Vagina (tissue), 2 donors: ENCODE measurements at regions not wholly inside any gene's neighbourhood (a gene's known extent, or its start where the extent isn't known, plus 50 kb on each side); places are given as distances from the start of the nearest gene placed in this dataset.

ENCODE experiments used
- DNase-seq, 2 donors: peaks; one replicate each; pipeline ENCODE4 v3.0.0-alpha.2; 2017; ENCODE audit errors: extremely low spot score in 2 of 2
- H3K27ac ChIP-seq: fragments of 200-600 bp; sonication (generic); one replicate; pipeline ENCODE4 v1.5.1; 2019
- H3K27me3 ChIP-seq: fragments of 200-600 bp; sonication (generic); one replicate; pipeline ENCODE4 v1.5.1; 2019
- H3K36me3 ChIP-seq, 2 donors: fragments of 200-600 bp; sonication (generic); one replicate each; pipeline ENCODE4 v1.5.1; 2017 to 2019
- H3K4me1 ChIP-seq: fragments of 200-600 bp; sonication (generic); one replicate; pipeline ENCODE4 v1.5.1; 2019
- H3K4me3 ChIP-seq, 2 donors: fragments of 200-600 bp; sonication (generic); 1 replicate in 1 of 2; 2 replicates in 1 of 2; pipeline ENCODE4 v1.5.1; 2016 to 2019
- H3K9me3 ChIP-seq: fragments of 200-600 bp; sonication (generic); one replicate; pipeline ENCODE4 v1.5.1; 2019
- CTCF ChIP-seq, 3 experiments: fragments of 450-650 bp in 2 of 3; fragments of 200-600 bp in 1 of 3; sonication (generic) in 1 of 3; IDR thresholded peaks; one replicate each; pipeline ENCODE4 v1.5.1; 2017 to 2019; ENCODE audit warnings: antibody characterized with exemption in 3 of 3, mild to moderate bottlenecking in 2 of 3, moderate library complexity in 2 of 3
- POLR2A ChIP-seq, 2 donors: fragments of 450-650 bp; IDR thresholded peaks; one replicate each; pipeline ENCODE4 v1.6.1; 2017; ENCODE audit warnings: antibody characterized with exemption in 2 of 2, mild to moderate bottlenecking in 2 of 2, moderate library complexity in 2 of 2
- POLR2AphosphoS5 ChIP-seq, 2 donors: sonication (generic); formaldehyde crosslinking; IDR thresholded peaks; one replicate each; pipeline ENCODE4 v1.9.0; 2017; ENCODE audit warnings: antibody characterized with exemption in 2 of 2, mild to moderate bottlenecking in 2 of 2, low read depth in 1 of 2; ENCODE audit not compliant: insufficient read depth in 1 of 2
- intact Hi-C: fragments of 100-400 bp; cut with DNase I; formaldehyde crosslinking; loops from one replicate; pipeline ENCODE4 v1.15.1; 2023

GRCh38 chr22:49260681-49261580, 566.7 kb downstream of the BRD1 start:
- H3K27me3 ChIP-seq, result no peaks in the 10 kb centered on the region
- no peak overlapping the region for H3K4me3 ChIP-seq
- no peak for DNase-seq
- no peak overlapping the region for H3K27ac ChIP-seq
- H3K36me3 ChIP-seq, result no peaks in the 10 kb centered on the region
- intact Hi-C loops, result no loop called here
- no peak for TF ChIP-seq POLR2AphosphoS5 (IDR thresholded peaks at IDR 0.05; ENCODE audit: insufficient read depth in 1 of 2, low read depth in 1 of 2)
- TF ChIP-seq CTCF (IDR thresholded peaks at IDR 0.05), result no peak
- no peak for TF ChIP-seq POLR2A (IDR thresholded peaks at IDR 0.05)
- no peaks in the 10 kb centered on the region for H3K4me1 ChIP-seq
- no peaks in the 10 kb centered on the region for H3K9me3 ChIP-seq

- TF ChIP-seq CTCF (IDR thresholded peaks at IDR 0.05), result no peak
- no peak for TF ChIP-seq POLR2AphosphoS5 (IDR thresholded peaks at IDR 0.05; ENCODE audit: insufficient read depth in 1 of 2, low read depth in 1 of 2)
- TF ChIP-seq POLR2A (IDR thresholded peaks at IDR 0.05), result no peak
- intact Hi-C loops, result no loop called here
- Histone ChIP-seq H3K4me1 (no peaks in the 10 kb centered on the region), H3K9me3 (no peaks in the 10 kb centered on the region), H3K36me3 (no peaks in the 10 kb centered on the region), H3K27me3 (no peaks in the 10 kb centered on the region), H3K27ac (no peak overlapping the region), H3K4me3 (no peak overlapping the region)
- no peak for DNase-seq
These were observed 567.6 kb downstream of the BRD1 start for GRCh38 chr22:49259839-49260615.

GRCh38 chr22:49258107-49259010, 569.3 kb downstream of the BRD1 start:
- no peaks in the 10 kb centered on the region for H3K27me3 ChIP-seq
- no peak for DNase-seq
- no peak overlapping the region for H3K27ac ChIP-seq
- no peak overlapping the region for H3K4me3 ChIP-seq
- H3K9me3 ChIP-seq, result no peaks in the 10 kb centered on the region
- intact Hi-C loops, result no loop called here
- no peak for TF ChIP-seq POLR2A (IDR thresholded peaks at IDR 0.05)
- no peak for TF ChIP-seq POLR2AphosphoS5 (IDR thresholded peaks at IDR 0.05; ENCODE audit: insufficient read depth in 1 of 2, low read depth in 1 of 2)
- TF ChIP-seq CTCF (IDR thresholded peaks at IDR 0.05), result no peak
- no peaks in the 10 kb centered on the region for H3K4me1 ChIP-seq
- no peaks in the 10 kb centered on the region for H3K36me3 ChIP-seq

GRCh38 chr22:49257551-49257961, 570.1 kb downstream of the BRD1 start:
- no peaks in the 10 kb centered on the region for H3K27me3 ChIP-seq
- no peak for DNase-seq
- intact Hi-C loops, result no loop called here

More at GRCh38 chr22:49257551-49257961, 570.1 kb downstream of the BRD1 start:
- no peak for TF ChIP-seq CTCF (IDR thresholded peaks at IDR 0.05)
- no peak for TF ChIP-seq POLR2AphosphoS5 (IDR thresholded peaks at IDR 0.05; ENCODE audit: insufficient read depth in 1 of 2, low read depth in 1 of 2)
- TF ChIP-seq POLR2A (IDR thresholded peaks at IDR 0.05), result no peak
- Histone ChIP-seq H3K36me3 (no peaks in the 10 kb centered on the region), H3K4me3 (no peak overlapping the region), H3K9me3 (no peaks in the 10 kb centered on the region), H3K4me1 (no peaks in the 10 kb centered on the region), H3K27ac (no peak overlapping the region)
